ENCODE measurements at regions not wholly inside any gene's neighbourhood (a gene's known extent, or its start where the extent isn't known, plus 50 kb on each side); places are given as distances from the start of the nearest gene placed in this dataset.
A peak's percentile ranks its signal among the peaks of the same experiment; 100 is the strongest.

- DNase-seq (ENCODE audit: low read depth, low spot score) = peak; percentile 43
Observed at GRCh38 chr14:64639340-64639821, 64.8 kb upstream of the PLEKHG3 start.

- DNase-seq (ENCODE audit: low read depth, low spot score) = no peak
Observed at GRCh38 chr14:64640839-64641238, 63.4 kb upstream of the PLEKHG3 start.

GRCh38 chr14:64641760-64642159 lies 62.5 kb upstream of the PLEKHG3 start:
- no peak for DNase-seq (ENCODE audit: low read depth, low spot score)

- no peak for DNase-seq (ENCODE audit: low read depth, low spot score)
Observed at GRCh38 chr14:64643709-64644108, 60.5 kb upstream of the PLEKHG3 start.

- DNase-seq (ENCODE audit: low read depth, low spot score) = no peak
Observed at GRCh38 chr14:64644629-64645028, 59.6 kb upstream of the PLEKHG3 start.

GRCh38 chr14:64645220-64645892 lies 58.9 kb upstream of the PLEKHG3 start:
- DNase-seq (ENCODE audit: low read depth, low spot score) = peak; percentile 92

GRCh38 chr14:64646103-64646502 lies 58.1 kb upstream of the PLEKHG3 start:
- no peak for DNase-seq (ENCODE audit: low read depth, low spot score)

- no peak for DNase-seq (ENCODE audit: low read depth, low spot score)
Observed at GRCh38 chr14:64649383-64649998, 54.7 kb upstream of the PLEKHG3 start.

GRCh38 chr14:64653900-64654245 lies 50.4 kb upstream of the PLEKHG3 start:
- no peak for DNase-seq (ENCODE audit: low read depth, low spot score)

- peak; percentile 63 for DNase-seq (ENCODE audit: low read depth, low spot score)
Observed at GRCh38 chr14:64654246-64654900, 49.9 kb upstream of the PLEKHG3 start.

Measured in astrocyte of the hippocampus (primary cell).